ENCODE measurements at regions not wholly inside any gene's neighbourhood (a gene's known extent, or its start where the extent isn't known, plus 50 kb on each side); places are given as distances from the start of the nearest gene placed in this dataset.
A peak's percentile ranks its signal among the peaks of the same experiment; 100 is the strongest.

- DNase-seq: no peak
Observed at GRCh38 chr4:32334759-32335158, 1614.6 kb downstream of the PCDH7 start.

GRCh38 chr4:32337403-32337802, 1617.2 kb downstream of the PCDH7 start:
- DNase-seq: no peak

GRCh38 chr4:32340591-32340990, 1620.4 kb downstream of the PCDH7 start:
- no peak for DNase-seq

- no peak for DNase-seq
Observed at GRCh38 chr4:32341342-32341741, 1621.2 kb downstream of the PCDH7 start.

GRCh38 chr4:32342054-32342453, 1621.9 kb downstream of the PCDH7 start:
- DNase-seq: no peak

- DNase-seq: no peak
Observed at GRCh38 chr4:32349026-32349425, 1628.9 kb downstream of the PCDH7 start.

GRCh38 chr4:32374206-32374605, 1654.0 kb downstream of the PCDH7 start:
- no peak for DNase-seq

- DNase-seq: no peak
Observed at GRCh38 chr4:32393806-32394205, 1673.6 kb downstream of the PCDH7 start.

GRCh38 chr4:32394255-32394654, 1674.1 kb downstream of the PCDH7 start:
- no peak for DNase-seq

- no peak for DNase-seq
Observed at GRCh38 chr4:32396507-32397070, 1676.4 kb downstream of the PCDH7 start.

GRCh38 chr4:32400870-32401269, 1680.7 kb downstream of the PCDH7 start:
- no peak for DNase-seq

- DNase-seq: no peak
Observed at GRCh38 chr4:32417113-32417704, 1697.0 kb downstream of the PCDH7 start.

GRCh38 chr4:32423267-32423666, 1703.1 kb downstream of the PCDH7 start:
- DNase-seq: no peak

- DNase-seq: no peak
Observed at GRCh38 chr4:32425243-32425642, 1705.1 kb downstream of the PCDH7 start.

- DNase-seq: peak; percentile 13
Observed at GRCh38 chr4:32427566-32427965, 1707.4 kb downstream of the PCDH7 start.

- no peak for DNase-seq
Observed at GRCh38 chr4:32429151-32429550, 1709.0 kb downstream of the PCDH7 start.

- DNase-seq: no peak
Observed at GRCh38 chr4:32435308-32435707, 1715.1 kb downstream of the PCDH7 start.

GRCh38 chr4:32436816-32437215, 1716.6 kb downstream of the PCDH7 start:
- DNase-seq: no peak

- no peak for DNase-seq
Observed at GRCh38 chr4:32440391-32440790, 1720.2 kb downstream of the PCDH7 start.

GRCh38 chr4:32454482-32454881, 1734.3 kb downstream of the PCDH7 start:
- DNase-seq: no peak

GRCh38 chr4:32455231-32455630, 1735.1 kb downstream of the PCDH7 start:
- DNase-seq: no peak

GRCh38 chr4:32460972-32461371, 1740.8 kb downstream of the PCDH7 start:
- no peak for DNase-seq

GRCh38 chr4:32462944-32463343, 1742.8 kb downstream of the PCDH7 start:
- DNase-seq: no peak

GRCh38 chr4:32470087-32470585, 1750.0 kb downstream of the PCDH7 start:
- DNase-seq: no peak

GRCh38 chr4:32472918-32473317, 1752.7 kb downstream of the PCDH7 start:
- no peak for DNase-seq
